GM23338 (cell line): ENCODE measurements at regions not wholly inside any gene's neighbourhood (a gene's known extent, or its start where the extent isn't known, plus 50 kb on each side); places are given as distances from the start of the nearest gene placed in this dataset.
A peak's percentile ranks its signal among the peaks of the same experiment; 100 is the strongest.

Source experiments
- ATAC-seq: fragments of 200-7000 bp; cut with Tn5 transposase; 3 replicates; pipeline ENCODE4 v1.9.1; 2020
- DNase-seq: peaks from one replicate; pipeline ENCODE4 v3.0.0-alpha.2; 2015; ENCODE audit warnings: low spot score
- H2AFZ ChIP-seq: fragments of 200-600 bp; sonication (generic); 2 replicates; pipeline ENCODE4 v1.8.0; 2016; ENCODE audit warnings: antibody characterized with exemption, mild to moderate bottlenecking, moderate library complexity
- H3F3A ChIP-seq: fragments of 200-600 bp; sonication (generic); replicated peaks from 2 replicates; pipeline ENCODE4 v1.8.0; 2017; ENCODE audit warnings: antibody characterized with exemption, mixed run types, low read depth
- H3K27ac ChIP-seq: fragments of 200-600 bp; sonication (generic); 2 replicates; pipeline ENCODE4 v1.6.1; 2016; ENCODE audit warnings: low read depth
- H3K27me3 ChIP-seq: fragments of 200-600 bp; sonication (generic); 2 replicates; pipeline ENCODE4 v1.8.0; 2016; ENCODE audit warnings: mild to moderate bottlenecking, mixed run types, moderate library complexity; ENCODE audit not compliant: insufficient read depth
- H3K36me3 ChIP-seq: fragments of 200-600 bp; sonication (generic); 2 replicates; pipeline ENCODE4 v1.8.0; 2016; ENCODE audit warnings: mild to moderate bottlenecking; ENCODE audit not compliant: insufficient read depth
- H3K4me1 ChIP-seq: fragments of 200-600 bp; sonication (generic); 2 replicates; pipeline ENCODE4 v1.8.0; 2016; ENCODE audit warnings: mild to moderate bottlenecking, moderate library complexity; ENCODE audit not compliant: insufficient read depth
- H3K4me2 ChIP-seq: fragments of 200-600 bp; sonication (generic); 2 replicates; pipeline ENCODE4 v1.7.1; 2017; ENCODE audit warnings: mixed run types
- H3K4me3 ChIP-seq: fragments of 200-600 bp; sonication (generic); 2 replicates; pipeline ENCODE4 v1.6.1; 2016; ENCODE audit warnings: mixed run types
- H3K79me2 ChIP-seq: fragments of 200-600 bp; sonication (generic); replicated peaks from 2 replicates; pipeline ENCODE4 v1.8.0; 2017; ENCODE audit warnings: mild to moderate bottlenecking; ENCODE audit not compliant: insufficient read depth
- H3K9me2 ChIP-seq: fragments of 200-600 bp; sonication (generic); 2 replicates; pipeline ENCODE4 v1.8.0; 2017; ENCODE audit not compliant: insufficient read depth
- H4K20me1 ChIP-seq: fragments of 200-600 bp; sonication (generic); replicated peaks from 2 replicates; pipeline ENCODE4 v1.8.0; 2017; ENCODE audit warnings: mild to moderate bottlenecking; ENCODE audit not compliant: insufficient read depth
- H3K27ac Mint-ChIP-seq: 2 replicates; pipeline ENCODE4 v1.8.0; 2020; ENCODE audit warnings: inconsistent platforms, mild to moderate bottlenecking, moderate library complexity, mixed read lengths
- H3K27me3 Mint-ChIP-seq: 3 replicates; pipeline ENCODE4 v1.8.0; 2022; ENCODE audit warnings: low read depth, mild to moderate bottlenecking, moderate library complexity, mixed read lengths, inconsistent platforms; ENCODE audit not compliant: insufficient read depth, poor library complexity
- H3K36me3 Mint-ChIP-seq: 3 replicates; pipeline ENCODE4 v1.8.0; 2021; ENCODE audit warnings: low read depth, mild to moderate bottlenecking, inconsistent platforms, moderate library complexity, mixed read lengths
- H3K4me1 Mint-ChIP-seq: 3 replicates; pipeline ENCODE4 v1.8.0; 2020; ENCODE audit warnings: mild to moderate bottlenecking, inconsistent platforms, mixed read lengths
- H3K4me3 Mint-ChIP-seq: 3 replicates; pipeline ENCODE4 v1.8.0; 2021; ENCODE audit warnings: moderate library complexity, mild to moderate bottlenecking, inconsistent platforms, mixed read lengths
- H3K9me3 Mint-ChIP-seq: 3 replicates; pipeline ENCODE4 v1.8.0; 2020; ENCODE audit warnings: moderate library complexity, mild to moderate bottlenecking, inconsistent platforms, mixed read lengths
- CREB1 ChIP-seq: fragments of 250-450 bp; sonication (Bioruptor Pico); IDR thresholded peaks from 2 replicates; pipeline ENCODE4 v1.5.0; 2020; ENCODE audit warnings: low read depth, mild to moderate bottlenecking, moderate library complexity
- EZH2phosphoT487 ChIP-seq: fragments of 200-600 bp; sonication (generic); IDR thresholded peaks from one replicate; pipeline ENCODE4 v1.8.1; 2018; ENCODE audit warnings: antibody characterized with exemption; ENCODE audit not compliant: unreplicated experiment
- JUNB ChIP-seq: IDR thresholded peaks from one replicate; pipeline ENCODE4 v1.6.1; 2016; ENCODE audit warnings: antibody characterized with exemption; ENCODE audit not compliant: unreplicated experiment
- NANOG ChIP-seq: IDR thresholded peaks from 2 replicates; pipeline ENCODE4 v1.6.1; 2016; ENCODE audit warnings: antibody characterized with exemption, borderline replicate concordance
- POLR2AphosphoS5 ChIP-seq: IDR thresholded peaks from 2 replicates; pipeline ENCODE4 v1.6.1; 2016; ENCODE audit warnings: antibody characterized with exemption, low read depth
- STAT1 ChIP-seq: IDR thresholded peaks from one replicate; pipeline ENCODE4 v1.6.1; 2016; ENCODE audit warnings: antibody characterized with exemption; ENCODE audit not compliant: unreplicated experiment
- ZNF114 ChIP-seq: fragments of 250-450 bp; sonication (Bioruptor Pico); IDR thresholded peaks from 2 replicates; pipeline ENCODE4 v1.5.0; 2020; ENCODE audit warnings: mild to moderate bottlenecking, moderate library complexity
- ZNF331 ChIP-seq: fragments of 250-450 bp; sonication (Bioruptor Pico); IDR thresholded peaks from 2 replicates; pipeline ENCODE4 v1.5.0; 2020; ENCODE audit warnings: low read depth, mild to moderate bottlenecking, moderate library complexity
- TF ChIP-seq, protein P1 (sequence below), 2 experiments: fragments of 200-600 bp in 1 of 2; sonication (generic) in 1 of 2; conservative IDR thresholded peaks; 2 replicates each; pipeline versions ENCODE4 v1.5.1 to v1.6.1; 2016 to 2017; ENCODE audit warnings: antibody characterized with exemption in 2 of 2, low read depth in 2 of 2, mild to moderate bottlenecking in 2 of 2, moderate library complexity in 1 of 2
- TF ChIP-seq, protein P2 (sequence below): IDR thresholded peaks from 2 replicates; pipeline ENCODE4 v1.6.1; 2016; ENCODE audit warnings: antibody characterized with exemption
- TF ChIP-seq, protein P3 (sequence below): fragments of 250-450 bp; sonication (Bioruptor Pico); IDR thresholded peaks from 2 replicates; pipeline ENCODE4 v1.5.0; 2020; ENCODE audit warnings: mild to moderate bottlenecking, moderate library complexity

DNA sequence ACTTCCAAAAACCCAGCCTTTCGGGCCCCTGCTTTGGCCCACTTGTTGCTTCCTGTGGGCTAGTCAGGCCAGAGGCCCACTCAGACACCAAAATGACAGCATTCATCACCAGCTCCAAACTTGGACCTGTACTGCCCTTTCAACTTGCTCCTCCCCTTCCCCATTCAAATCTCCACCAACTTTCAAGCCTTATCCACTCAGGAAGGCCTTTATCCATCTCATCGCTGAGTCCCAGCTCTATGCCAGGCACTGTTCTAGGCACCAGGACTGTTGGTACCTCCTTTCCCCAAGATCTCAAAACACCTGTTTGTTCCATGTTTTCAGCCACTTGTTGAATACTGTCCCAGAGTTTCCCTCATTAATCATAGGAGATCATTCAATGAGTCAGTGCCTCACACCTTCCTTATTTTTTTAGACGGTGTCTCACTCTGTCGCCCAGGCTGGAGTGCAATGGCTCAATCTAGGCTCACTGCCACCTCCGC lies 1011.4 kb downstream of the UQCRFS1 start (continued):
- TF ChIP-seq, protein P1, sequence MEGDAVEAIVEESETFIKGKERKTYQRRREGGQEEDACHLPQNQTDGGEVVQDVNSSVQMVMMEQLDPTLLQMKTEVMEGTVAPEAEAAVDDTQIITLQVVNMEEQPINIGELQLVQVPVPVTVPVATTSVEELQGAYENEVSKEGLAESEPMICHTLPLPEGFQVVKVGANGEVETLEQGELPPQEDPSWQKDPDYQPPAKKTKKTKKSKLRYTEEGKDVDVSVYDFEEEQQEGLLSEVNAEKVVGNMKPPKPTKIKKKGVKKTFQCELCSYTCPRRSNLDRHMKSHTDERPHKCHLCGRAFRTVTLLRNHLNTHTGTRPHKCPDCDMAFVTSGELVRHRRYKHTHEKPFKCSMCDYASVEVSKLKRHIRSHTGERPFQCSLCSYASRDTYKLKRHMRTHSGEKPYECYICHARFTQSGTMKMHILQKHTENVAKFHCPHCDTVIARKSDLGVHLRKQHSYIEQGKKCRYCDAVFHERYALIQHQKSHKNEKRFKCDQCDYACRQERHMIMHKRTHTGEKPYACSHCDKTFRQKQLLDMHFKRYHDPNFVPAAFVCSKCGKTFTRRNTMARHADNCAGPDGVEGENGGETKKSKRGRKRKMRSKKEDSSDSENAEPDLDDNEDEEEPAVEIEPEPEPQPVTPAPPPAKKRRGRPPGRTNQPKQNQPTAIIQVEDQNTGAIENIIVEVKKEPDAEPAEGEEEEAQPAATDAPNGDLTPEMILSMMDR (conservative IDR thresholded peaks at IDR 0.05; ENCODE audit: low read depth in 2 of 2), result no peak

DNA sequence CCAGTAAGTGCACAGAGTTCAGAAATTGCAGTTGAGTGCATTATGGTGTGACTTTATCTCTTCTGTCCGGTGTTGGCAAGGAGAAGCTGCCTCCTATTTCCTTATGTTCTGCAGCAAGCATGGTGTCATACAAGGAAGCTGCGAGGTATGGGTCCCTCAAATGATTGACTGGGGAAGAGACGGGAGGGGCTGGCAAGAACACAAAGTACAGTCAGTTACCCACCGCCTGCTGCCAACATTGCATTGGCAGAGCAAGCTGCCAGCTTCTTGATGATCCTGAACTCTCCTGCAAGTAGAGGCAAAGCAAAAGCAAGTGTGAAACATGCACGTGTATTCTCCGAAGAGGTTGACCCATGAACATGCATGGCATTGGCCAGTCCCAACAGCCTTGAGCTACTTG lies 1013.6 kb downstream of the UQCRFS1 start:
- no peaks in the 10 kb centered on the region; the same call in 2 of the 3 replicates for H3K36me3 Mint-ChIP-seq
- Histone ChIP-seq H3K4me2 (no peak overlapping the region), H3F3A (no peaks in the 10 kb centered on the region), H3K9me2 (peaks cover 7% of the 10 kb centered on the region; the same call in 1 of the 2 replicates), H3K4me1 (no peaks in the 10 kb centered on the region), H3K4me3 (no peak overlapping the region), H3K27me3 (no peaks in the 10 kb centered on the region), H3K79me2 (no peaks in the 10 kb centered on the region), H3K27ac (no peak overlapping the region), H2AFZ (no peak overlapping the region), H4K20me1 (no peaks in the 10 kb centered on the region), H3K36me3 (no peaks in the 10 kb centered on the region)
- H3K9me3 Mint-ChIP-seq, result peaks cover 6% of the 10 kb centered on the region; the same call in 2 of the 3 replicates
- H3K27me3 Mint-ChIP-seq, result peaks cover 5% of the 10 kb centered on the region
- DNase-seq, result no peak
- no peak for TF ChIP-seq ZNF114 (CRISPR knock-in tag)
- TF ChIP-seq, protein P2, sequence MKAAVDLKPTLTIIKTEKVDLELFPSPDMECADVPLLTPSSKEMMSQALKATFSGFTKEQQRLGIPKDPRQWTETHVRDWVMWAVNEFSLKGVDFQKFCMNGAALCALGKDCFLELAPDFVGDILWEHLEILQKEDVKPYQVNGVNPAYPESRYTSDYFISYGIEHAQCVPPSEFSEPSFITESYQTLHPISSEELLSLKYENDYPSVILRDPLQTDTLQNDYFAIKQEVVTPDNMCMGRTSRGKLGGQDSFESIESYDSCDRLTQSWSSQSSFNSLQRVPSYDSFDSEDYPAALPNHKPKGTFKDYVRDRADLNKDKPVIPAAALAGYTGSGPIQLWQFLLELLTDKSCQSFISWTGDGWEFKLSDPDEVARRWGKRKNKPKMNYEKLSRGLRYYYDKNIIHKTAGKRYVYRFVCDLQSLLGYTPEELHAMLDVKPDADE, result no peak
- no peak overlapping the region for H3K27ac Mint-ChIP-seq
- H3K4me3 Mint-ChIP-seq, result no peak overlapping the region
- no peak for ATAC-seq
- H3K4me1 Mint-ChIP-seq, result peaks cover 14% of the 10 kb centered on the region; the same call in 2 of the 3 replicates

- Histone ChIP-seq H3K36me3 (no peaks in the 10 kb centered on the region), H3K27ac (no peak overlapping the region), H2AFZ (0 out of 2 replicates have a peak overlapping the region, but pooled peaks have one; percentile 43), H3K9me2 (peaks cover 4% of the 10 kb centered on the region), H3K27me3 (no peaks in the 10 kb centered on the region), H3K4me3 (no peak overlapping the region), H4K20me1 (no peaks in the 10 kb centered on the region), H3K4me1 (no peaks in the 10 kb centered on the region), H3K79me2 (no peaks in the 10 kb centered on the region), H3K4me2 (no peak overlapping the region), H3F3A (no peaks in the 10 kb centered on the region)
- no peak for TF ChIP-seq ZNF331
- TF ChIP-seq CREB1 (CRISPR knock-in tag), result no peak
- no peak for TF ChIP-seq ZNF114 (CRISPR knock-in tag)
- TF ChIP-seq EZH2phosphoT487, result no peak
- TF ChIP-seq, protein P3, sequence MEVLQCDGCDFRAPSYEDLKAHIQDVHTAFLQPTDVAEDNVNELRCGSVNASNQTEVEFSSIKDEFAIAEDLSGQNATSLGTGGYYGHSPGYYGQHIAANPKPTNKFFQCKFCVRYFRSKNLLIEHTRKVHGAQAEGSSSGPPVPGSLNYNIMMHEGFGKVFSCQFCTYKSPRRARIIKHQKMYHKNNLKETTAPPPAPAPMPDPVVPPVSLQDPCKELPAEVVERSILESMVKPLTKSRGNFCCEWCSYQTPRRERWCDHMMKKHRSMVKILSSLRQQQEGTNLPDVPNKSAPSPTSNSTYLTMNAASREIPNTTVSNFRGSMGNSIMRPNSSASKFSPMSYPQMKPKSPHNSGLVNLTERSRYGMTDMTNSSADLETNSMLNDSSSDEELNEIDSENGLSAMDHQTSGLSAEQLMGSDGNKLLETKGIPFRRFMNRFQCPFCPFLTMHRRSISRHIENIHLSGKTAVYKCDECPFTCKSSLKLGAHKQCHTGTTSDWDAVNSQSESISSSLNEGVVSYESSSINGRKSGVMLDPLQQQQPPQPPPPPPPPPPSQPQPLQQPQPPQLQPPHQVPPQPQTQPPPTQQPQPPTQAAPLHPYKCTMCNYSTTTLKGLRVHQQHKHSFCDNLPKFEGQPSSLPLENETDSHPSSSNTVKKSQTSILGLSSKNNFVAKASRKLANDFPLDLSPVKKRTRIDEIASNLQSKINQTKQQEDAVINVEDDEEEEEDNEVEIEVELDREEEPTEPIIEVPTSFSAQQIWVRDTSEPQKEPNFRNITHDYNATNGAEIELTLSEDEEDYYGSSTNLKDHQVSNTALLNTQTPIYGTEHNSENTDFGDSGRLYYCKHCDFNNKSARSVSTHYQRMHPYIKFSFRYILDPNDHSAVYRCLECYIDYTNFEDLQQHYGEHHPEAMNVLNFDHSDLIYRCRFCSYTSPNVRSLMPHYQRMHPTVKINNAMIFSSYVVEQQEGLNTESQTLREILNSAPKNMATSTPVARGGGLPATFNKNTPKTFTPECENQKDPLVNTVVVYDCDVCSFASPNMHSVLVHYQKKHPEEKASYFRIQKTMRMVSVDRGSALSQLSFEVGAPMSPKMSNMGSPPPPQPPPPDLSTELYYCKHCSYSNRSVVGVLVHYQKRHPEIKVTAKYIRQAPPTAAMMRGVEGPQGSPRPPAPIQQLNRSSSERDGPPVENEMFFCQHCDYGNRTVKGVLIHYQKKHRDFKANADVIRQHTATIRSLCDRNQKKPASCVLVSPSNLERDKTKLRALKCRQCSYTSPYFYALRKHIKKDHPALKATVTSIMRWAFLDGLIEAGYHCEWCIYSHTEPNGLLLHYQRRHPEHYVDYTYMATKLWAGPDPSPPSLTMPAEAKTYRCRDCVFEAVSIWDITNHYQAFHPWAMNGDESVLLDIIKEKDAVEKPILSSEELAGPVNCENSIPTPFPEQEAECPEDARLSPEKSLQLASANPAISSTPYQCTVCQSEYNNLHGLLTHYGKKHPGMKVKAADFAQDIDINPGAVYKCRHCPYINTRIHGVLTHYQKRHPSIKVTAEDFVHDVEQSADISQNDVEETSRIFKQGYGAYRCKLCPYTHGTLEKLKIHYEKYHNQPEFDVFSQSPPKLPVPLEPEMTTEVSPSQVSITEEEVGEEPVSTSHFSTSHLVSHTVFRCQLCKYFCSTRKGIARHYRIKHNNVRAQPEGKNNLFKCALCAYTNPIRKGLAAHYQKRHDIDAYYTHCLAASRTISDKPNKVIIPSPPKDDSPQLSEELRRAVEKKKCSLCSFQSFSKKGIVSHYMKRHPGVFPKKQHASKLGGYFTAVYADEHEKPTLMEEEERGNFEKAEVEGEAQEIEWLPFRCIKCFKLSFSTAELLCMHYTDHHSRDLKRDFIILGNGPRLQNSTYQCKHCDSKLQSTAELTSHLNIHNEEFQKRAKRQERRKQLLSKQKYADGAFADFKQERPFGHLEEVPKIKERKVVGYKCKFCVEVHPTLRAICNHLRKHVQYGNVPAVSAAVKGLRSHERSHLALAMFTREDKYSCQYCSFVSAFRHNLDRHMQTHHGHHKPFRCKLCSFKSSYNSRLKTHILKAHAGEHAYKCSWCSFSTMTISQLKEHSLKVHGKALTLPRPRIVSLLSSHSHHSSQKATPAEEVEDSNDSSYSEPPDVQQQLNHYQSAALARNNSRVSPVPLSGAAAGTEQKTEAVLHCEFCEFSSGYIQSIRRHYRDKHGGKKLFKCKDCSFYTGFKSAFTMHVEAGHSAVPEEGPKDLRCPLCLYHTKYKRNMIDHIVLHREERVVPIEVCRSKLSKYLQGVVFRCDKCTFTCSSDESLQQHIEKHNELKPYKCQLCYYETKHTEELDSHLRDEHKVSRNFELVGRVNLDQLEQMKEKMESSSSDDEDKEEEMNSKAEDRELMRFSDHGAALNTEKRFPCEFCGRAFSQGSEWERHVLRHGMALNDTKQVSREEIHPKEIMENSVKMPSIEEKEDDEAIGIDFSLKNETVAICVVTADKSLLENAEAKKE, result no peak
- TF ChIP-seq NANOG, result no peak
- TF ChIP-seq STAT1, result no peak
- TF ChIP-seq POLR2AphosphoS5, result no peak
- TF ChIP-seq JUNB, result no peak
- Mint-ChIP-seq H3K9me3 (peaks cover 6% of the 10 kb centered on the region; the same call in 2 of the 3 replicates), H3K27ac (no peak overlapping the region), H3K4me1 (peaks cover 14% of the 10 kb centered on the region; the same call in 2 of the 3 replicates), H3K4me3 (no peak overlapping the region), H3K27me3 (peaks cover 5% of the 10 kb centered on the region), H3K36me3 (no peaks in the 10 kb centered on the region)
- ATAC-seq (no peak), DNase-seq (no peak)
Measured at GRCh38 chr19:28196961-28197360, 1016.0 kb downstream of the UQCRFS1 start.
